BE2C (cell line): ENCODE measurements at regions not wholly inside any gene's neighbourhood (a gene's known extent, or its start where the extent isn't known, plus 50 kb on each side); places are given as distances from the start of the nearest gene placed in this dataset.
"Not testable (repeated sequence)": the region's sequence is repeated elsewhere in the genome, so short reads cannot be mapped to it uniquely, and the experiment has no call there.

Experiments used
- DNase-seq: peaks from one replicate; pipeline ENCODE4 v3.0.0-alpha.2; 2020
- H3K27me3 ChIP-seq: fragments of 250-450 bp; sonication (Bioruptor Pico); 2 replicates; pipeline ENCODE4 v1.5.1; 2020; ENCODE audit warnings: mild to moderate bottlenecking
- H3K36me3 ChIP-seq: fragments of 250-450 bp; sonication (Bioruptor Pico); 2 replicates; pipeline ENCODE4 v1.5.1; 2020; ENCODE audit warnings: mild to moderate bottlenecking
- H3K4me1 ChIP-seq: fragments of 250-450 bp; sonication (Bioruptor Pico); 2 replicates; pipeline ENCODE4 v1.5.1; 2020
- H3K4me3 ChIP-seq: 2 replicates; pipeline ENCODE4 v1.5.1; 2011; ENCODE audit warnings: low read depth, low read length
- H3K9me3 ChIP-seq: fragments of 250-450 bp; sonication (Bioruptor Pico); 2 replicates; pipeline ENCODE4 v1.5.1; 2020
- TF ChIP-seq, protein P1 (sequence below): IDR thresholded peaks from 2 replicates; pipeline ENCODE4 v1.5.1; 2012; ENCODE audit warnings: mild to moderate bottlenecking, low read depth, low read length

DNA sequence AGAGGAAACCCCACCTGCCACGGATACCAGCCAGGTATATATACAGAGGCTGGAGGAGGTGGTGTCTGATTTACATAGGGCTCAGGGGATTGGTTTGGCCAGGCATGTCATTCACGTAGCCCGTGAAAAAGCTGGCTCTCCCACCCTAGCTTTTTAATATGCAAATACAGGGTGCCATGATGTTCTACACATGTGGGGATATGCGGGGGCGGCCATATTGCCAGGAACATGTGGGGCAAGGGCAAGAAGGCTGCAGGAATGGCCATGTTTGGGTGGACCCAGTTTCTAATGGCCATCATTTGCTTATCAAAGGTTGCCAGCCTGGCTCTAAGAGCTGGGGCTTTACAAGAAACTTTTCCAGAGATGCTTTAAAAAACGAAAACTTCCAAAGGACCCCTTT is 131.5 kb upstream of the KIF5B start:
- H3K36me3 ChIP-seq: no peaks in the 10 kb centered on the region
- H3K9me3 ChIP-seq: no peaks in the 10 kb centered on the region
- no peaks in the 10 kb centered on the region for H3K27me3 ChIP-seq
- TF ChIP-seq, protein P1, sequence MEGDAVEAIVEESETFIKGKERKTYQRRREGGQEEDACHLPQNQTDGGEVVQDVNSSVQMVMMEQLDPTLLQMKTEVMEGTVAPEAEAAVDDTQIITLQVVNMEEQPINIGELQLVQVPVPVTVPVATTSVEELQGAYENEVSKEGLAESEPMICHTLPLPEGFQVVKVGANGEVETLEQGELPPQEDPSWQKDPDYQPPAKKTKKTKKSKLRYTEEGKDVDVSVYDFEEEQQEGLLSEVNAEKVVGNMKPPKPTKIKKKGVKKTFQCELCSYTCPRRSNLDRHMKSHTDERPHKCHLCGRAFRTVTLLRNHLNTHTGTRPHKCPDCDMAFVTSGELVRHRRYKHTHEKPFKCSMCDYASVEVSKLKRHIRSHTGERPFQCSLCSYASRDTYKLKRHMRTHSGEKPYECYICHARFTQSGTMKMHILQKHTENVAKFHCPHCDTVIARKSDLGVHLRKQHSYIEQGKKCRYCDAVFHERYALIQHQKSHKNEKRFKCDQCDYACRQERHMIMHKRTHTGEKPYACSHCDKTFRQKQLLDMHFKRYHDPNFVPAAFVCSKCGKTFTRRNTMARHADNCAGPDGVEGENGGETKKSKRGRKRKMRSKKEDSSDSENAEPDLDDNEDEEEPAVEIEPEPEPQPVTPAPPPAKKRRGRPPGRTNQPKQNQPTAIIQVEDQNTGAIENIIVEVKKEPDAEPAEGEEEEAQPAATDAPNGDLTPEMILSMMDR: no peak
- no peak for DNase-seq
- H3K4me3 ChIP-seq: no peak overlapping the region
- no peaks in the 10 kb centered on the region for H3K4me1 ChIP-seq

DNA sequence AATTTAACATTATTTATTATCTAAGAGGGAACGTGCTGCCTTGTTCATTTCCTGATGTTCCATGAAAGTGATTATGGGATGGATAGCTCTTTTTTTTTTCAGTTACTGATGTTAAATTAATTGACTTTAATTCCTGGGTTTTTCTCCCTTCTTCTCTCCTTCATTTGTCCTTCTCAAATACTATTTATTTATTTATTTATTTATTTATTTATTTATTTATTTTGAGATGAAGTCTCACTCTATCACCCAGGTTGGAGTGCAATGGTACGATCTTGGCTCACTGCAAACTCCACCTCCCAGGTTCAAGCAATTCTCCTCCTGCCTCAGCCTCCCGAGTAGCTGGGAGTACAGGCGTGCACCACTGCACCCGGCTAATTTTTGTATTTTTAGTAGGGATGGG is 127.4 kb upstream of the KIF5B start:
- H3K9me3 ChIP-seq, H3K36me3 ChIP-seq, DNase-seq, H3K4me1 ChIP-seq, H3K27me3 ChIP-seq, H3K4me3 ChIP-seq: not testable (repeated sequence)

DNA sequence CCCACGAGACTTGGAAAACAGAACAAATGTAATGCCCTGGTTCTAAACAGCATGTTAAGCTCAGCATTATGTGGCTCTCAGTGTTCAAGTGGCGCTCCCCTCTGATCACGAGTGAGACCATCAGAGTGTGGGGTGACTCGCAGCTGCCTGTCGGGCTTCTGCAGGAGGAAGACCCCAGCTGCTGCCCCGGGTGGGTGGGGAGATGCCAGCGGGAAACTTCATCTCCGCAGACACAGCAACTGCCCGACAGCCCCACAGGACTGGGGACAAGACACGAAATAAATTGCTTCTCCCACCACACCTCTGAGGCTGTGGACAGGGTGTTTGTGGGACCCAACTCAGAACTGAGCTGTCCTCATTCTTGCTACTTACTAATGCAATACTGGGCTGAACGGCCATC is 126.3 kb upstream of the KIF5B start:
- no peaks in the 10 kb centered on the region for H3K27me3 ChIP-seq
- no peak overlapping the region for H3K4me3 ChIP-seq
- no peak for DNase-seq
- no peaks in the 10 kb centered on the region for H3K36me3 ChIP-seq
- H3K9me3 ChIP-seq: no peaks in the 10 kb centered on the region
- TF ChIP-seq, protein P1: no peak
- H3K4me1 ChIP-seq: no peaks in the 10 kb centered on the region

DNA sequence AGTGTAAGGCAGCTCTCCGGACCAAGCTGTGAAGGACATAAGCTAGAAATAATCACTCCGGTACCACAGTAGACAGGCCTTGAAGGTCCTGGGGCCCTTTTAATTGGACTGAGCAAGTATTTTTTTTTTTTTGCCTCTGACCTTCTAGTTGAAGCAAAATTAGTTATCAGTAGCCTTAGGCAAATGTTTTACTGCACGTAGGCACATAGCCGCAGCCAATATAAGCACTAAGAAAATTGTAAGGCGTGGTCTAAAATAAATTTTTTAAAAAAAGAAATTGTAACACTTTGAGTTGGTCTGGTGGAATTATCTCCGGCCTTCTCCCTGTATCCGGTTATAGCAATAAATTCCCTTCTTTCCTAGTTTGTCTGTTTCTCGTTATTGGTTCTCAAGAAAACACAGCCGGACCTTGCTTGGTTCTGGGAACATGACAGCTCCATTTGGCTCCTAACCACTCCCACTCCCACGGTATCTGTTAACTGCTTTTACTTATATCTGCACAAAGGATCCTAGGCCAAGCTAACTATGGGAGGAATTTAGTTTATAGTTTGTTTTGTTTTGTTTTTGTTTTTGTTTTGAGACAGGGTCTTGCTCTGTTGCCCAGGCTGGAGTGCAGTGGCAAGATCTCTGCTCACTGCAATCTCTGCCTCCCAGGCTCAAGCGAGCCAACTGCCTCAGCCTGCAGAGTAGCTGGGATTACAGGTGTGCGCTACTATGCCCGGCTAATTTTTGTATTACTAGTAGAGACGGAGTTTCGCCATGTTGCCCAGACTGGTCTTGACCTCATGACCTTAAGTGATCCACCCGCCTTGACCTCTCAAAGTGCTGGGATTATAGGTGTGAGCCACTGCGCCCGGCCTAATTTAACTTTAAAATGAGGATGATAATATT is 124.4 kb upstream of the KIF5B start:
- Histone ChIP-seq H3K9me3 (no peaks in the 10 kb centered on the region), H3K36me3 (no peaks in the 10 kb centered on the region), H3K4me1 (no peaks in the 10 kb centered on the region), H3K27me3 (no peaks in the 10 kb centered on the region), H3K4me3 (no peak overlapping the region)
- TF ChIP-seq, protein P1: no peak
- DNase-seq: no peak

DNA sequence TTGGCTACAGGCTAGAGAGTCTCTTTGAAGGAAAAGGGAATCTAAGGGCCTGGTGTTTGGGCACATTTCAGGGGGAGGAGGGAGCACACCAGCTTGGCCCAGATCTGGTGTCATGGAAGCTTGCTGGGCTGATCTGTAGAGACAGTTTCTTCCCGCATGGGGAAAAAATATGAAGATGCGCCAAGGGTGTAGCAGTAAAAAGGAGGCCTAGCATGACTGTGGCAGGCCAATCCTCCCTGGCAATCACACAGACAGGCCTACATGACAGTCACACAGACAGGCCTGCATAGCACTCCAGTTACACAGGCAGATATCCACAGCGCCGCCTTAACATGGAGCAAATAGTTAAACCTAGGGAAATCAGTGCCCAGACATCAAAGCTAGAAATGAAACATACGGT is 123.6 kb upstream of the KIF5B start:
- H3K4me3 ChIP-seq: no peak overlapping the region
- H3K36me3 ChIP-seq: no peaks in the 10 kb centered on the region
- H3K4me1 ChIP-seq: no peaks in the 10 kb centered on the region
- no peaks in the 10 kb centered on the region for H3K9me3 ChIP-seq
- no peaks in the 10 kb centered on the region for H3K27me3 ChIP-seq
- DNase-seq: no peak
- TF ChIP-seq, protein P1: no peak

DNA sequence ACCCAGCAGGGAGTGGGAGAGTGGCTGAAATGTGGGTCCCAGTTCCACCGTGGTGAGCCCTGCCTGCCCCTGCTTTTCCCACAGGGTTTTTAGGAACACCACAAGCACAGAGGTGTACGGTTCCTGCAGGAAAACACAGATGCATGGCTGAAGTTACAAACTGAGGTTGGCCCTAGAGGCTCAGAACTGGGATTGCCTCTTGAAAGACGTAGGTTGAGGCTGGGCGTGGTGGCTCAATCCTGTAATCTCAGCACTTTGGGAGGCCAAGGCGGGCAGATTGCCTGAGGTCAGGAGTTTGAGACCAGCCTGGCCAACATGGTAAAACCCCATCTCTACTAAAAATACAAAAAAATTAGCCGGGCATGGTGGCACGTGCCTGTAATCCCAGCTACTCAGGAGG is 121.4 kb upstream of the KIF5B start:
- not testable (repeated sequence) for H3K4me3 ChIP-seq, H3K27me3 ChIP-seq, DNase-seq, H3K36me3 ChIP-seq, H3K4me1 ChIP-seq, H3K9me3 ChIP-seq

DNA sequence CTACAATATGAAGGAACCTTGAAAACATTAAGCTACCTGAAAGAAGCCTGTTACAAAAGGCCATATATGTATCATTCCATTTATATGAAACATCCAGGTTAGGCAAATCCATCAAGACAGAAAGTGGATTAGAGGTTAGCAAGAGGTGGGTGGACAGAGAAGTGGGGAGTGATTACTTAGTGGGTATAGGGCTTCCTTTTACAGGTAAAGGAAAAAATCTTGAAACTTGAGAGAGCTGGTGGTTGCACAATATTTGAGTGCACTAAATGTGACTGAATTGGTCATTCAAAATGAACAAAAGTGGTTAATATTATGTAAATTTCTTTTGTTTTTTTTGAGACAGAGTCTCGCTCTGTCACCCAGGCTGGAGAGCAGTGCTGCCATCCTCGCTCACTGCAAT is 119.4 kb upstream of the KIF5B start:
- Histone ChIP-seq H3K9me3 (no peaks in the 10 kb centered on the region), H3K4me1 (no peaks in the 10 kb centered on the region), H3K36me3 (no peaks in the 10 kb centered on the region), H3K27me3 (no peaks in the 10 kb centered on the region), H3K4me3 (no peak overlapping the region)
- DNase-seq: no peak
- TF ChIP-seq, protein P1: no peak
